ENCODE measurements at regions not wholly inside any gene's neighbourhood (a gene's known extent, or its start where the extent isn't known, plus 50 kb on each side); places are given as distances from the start of the nearest gene placed in this dataset.

DNA sequence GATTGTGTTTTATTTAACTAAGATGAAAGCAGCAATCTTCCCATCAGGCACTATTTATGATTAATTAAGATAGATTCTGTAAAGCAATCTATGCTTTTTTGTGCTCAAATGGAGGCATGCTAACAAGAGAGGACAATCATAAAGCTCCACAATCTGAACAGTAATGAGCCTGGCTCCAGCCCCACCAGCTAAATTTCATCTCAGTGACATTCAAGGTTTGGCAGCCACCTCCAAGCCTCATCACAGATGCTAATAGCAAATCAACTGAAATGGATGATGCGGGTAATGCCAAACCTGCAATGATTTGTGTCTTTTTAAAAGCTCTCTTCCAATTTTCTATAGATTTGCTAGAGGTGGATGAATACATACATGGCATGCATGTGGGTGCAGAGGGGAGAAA, 456.6 kb downstream of the TDRD15 start:
- no peaks in the 10 kb centered on the region; the same call in 1 of the 2 replicates for H3K9me2 ChIP-seq (replicated peaks; ENCODE audit: insufficient read depth, low read length)
- H3K36me3 ChIP-seq (ENCODE audit: low read length) = no peaks in the 10 kb centered on the region
- no peaks in the 10 kb centered on the region for H3K27me3 ChIP-seq (ENCODE audit: low read length)
- H3K79me2 ChIP-seq (ENCODE audit: insufficient read depth, low read length) = no peaks in the 10 kb centered on the region
- H3K4me2 ChIP-seq (ENCODE audit: low read depth, low read length, poor library complexity, severe bottlenecking) = no peak overlapping the region
- H3K4me3 ChIP-seq (ENCODE audit: insufficient read depth, low read length, poor library complexity, severe bottlenecking) = no peak overlapping the region
- H3F3A ChIP-seq (ENCODE audit: insufficient read depth) = no peaks in the 10 kb centered on the region
- H3K9ac ChIP-seq (ENCODE audit: low read length) = no peak overlapping the region
- no peaks in the 10 kb centered on the region for H4K20me1 ChIP-seq (ENCODE audit: low read depth, low read length)
- H2AFZ ChIP-seq (ENCODE audit: low read depth, low read length, severe bottlenecking) = no peak overlapping the region
- H3K9me3 ChIP-seq (ENCODE audit: insufficient read depth, low read length) = no peaks in the 10 kb centered on the region
- TF ChIP-seq, protein P1, sequence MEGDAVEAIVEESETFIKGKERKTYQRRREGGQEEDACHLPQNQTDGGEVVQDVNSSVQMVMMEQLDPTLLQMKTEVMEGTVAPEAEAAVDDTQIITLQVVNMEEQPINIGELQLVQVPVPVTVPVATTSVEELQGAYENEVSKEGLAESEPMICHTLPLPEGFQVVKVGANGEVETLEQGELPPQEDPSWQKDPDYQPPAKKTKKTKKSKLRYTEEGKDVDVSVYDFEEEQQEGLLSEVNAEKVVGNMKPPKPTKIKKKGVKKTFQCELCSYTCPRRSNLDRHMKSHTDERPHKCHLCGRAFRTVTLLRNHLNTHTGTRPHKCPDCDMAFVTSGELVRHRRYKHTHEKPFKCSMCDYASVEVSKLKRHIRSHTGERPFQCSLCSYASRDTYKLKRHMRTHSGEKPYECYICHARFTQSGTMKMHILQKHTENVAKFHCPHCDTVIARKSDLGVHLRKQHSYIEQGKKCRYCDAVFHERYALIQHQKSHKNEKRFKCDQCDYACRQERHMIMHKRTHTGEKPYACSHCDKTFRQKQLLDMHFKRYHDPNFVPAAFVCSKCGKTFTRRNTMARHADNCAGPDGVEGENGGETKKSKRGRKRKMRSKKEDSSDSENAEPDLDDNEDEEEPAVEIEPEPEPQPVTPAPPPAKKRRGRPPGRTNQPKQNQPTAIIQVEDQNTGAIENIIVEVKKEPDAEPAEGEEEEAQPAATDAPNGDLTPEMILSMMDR (IDR thresholded peaks at IDR 0.05; ENCODE audit: insufficient read depth, low read length, poor library complexity, severe bottlenecking) = no peak
- TF ChIP-seq EZH2phosphoT487 (conservative IDR thresholded peaks at IDR 0.05; ENCODE audit: low read length) = no peak
- no peak overlapping the region for H3K27ac ChIP-seq (ENCODE audit: low read depth, low read length)

DNA sequence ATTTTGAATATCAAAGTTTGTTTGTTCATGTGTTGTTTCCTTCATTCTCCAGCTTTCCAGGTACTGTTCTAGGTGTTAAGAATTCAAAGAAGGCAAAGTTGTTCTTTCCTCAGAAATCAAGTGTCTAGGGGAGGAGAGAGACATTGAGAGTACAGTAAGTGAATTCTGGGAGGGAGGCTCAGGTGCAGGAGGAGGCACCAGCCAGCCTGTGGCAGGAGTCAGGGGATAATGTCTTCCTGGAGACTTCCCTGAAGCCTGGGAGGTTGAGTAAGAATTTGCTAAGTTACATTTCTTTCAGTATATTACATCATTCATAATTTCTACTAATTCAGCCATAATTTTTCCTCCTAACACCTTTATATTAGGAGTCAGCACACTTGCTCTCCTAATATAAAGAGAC, 462.1 kb downstream of the TDRD15 start:
- H3K9me3 ChIP-seq (ENCODE audit: insufficient read depth, low read length) = no peaks in the 10 kb centered on the region
- no peaks in the 10 kb centered on the region for H3K27me3 ChIP-seq (ENCODE audit: low read length)
- H3F3A ChIP-seq (ENCODE audit: insufficient read depth) = no peaks in the 10 kb centered on the region
- no peak overlapping the region for H3K9ac ChIP-seq (ENCODE audit: low read length)
- H3K4me3 ChIP-seq (ENCODE audit: insufficient read depth, low read length, poor library complexity, severe bottlenecking) = no peak overlapping the region
- no peaks in the 10 kb centered on the region for H3K36me3 ChIP-seq (ENCODE audit: low read length)
- TF ChIP-seq, protein P1 (IDR thresholded peaks at IDR 0.05; ENCODE audit: insufficient read depth, low read length, poor library complexity, severe bottlenecking) = no peak
- no peak for TF ChIP-seq EZH2phosphoT487 (conservative IDR thresholded peaks at IDR 0.05; ENCODE audit: low read length)
- no peaks in the 10 kb centered on the region for H3K9me2 ChIP-seq (replicated peaks; ENCODE audit: insufficient read depth, low read length)
- no peak overlapping the region for H3K27ac ChIP-seq (ENCODE audit: low read depth, low read length)
- no peaks in the 10 kb centered on the region for H3K79me2 ChIP-seq (ENCODE audit: insufficient read depth, low read length)
- H2AFZ ChIP-seq (ENCODE audit: low read depth, low read length, severe bottlenecking) = no peak overlapping the region
- no peaks in the 10 kb centered on the region for H4K20me1 ChIP-seq (ENCODE audit: low read depth, low read length)
- no peak overlapping the region for H3K4me2 ChIP-seq (ENCODE audit: low read depth, low read length, poor library complexity, severe bottlenecking)

DNA sequence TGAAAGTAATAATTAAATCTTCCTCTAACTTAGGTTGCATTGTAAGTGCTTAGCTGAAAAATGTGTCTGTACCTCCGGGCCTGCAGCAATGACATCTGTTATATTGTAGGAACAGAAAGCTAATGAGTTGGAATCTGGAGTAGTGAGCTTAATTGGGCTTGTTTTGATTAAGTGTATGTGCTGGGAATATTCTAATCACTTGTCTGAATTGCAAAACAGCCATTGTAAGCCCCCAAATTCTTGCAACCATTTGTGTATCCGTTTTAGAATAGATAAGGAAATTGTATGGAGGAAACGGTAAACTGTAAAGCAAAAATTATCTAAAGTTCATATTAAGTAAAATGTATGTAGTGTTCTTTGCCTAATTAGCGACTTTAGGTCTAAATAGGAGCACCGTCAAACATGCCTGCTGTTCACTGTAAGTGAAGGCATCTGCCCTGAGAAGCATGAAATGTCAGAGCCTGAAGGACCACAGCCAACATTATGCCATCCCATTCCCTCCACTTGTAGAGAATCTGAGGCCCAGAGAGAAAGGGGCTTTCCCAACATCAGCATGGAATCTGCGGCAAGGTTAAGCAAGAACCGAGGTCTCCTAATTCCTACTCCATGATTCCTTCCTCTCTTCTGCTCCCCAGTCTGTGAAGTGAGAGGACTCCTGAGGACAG, 466.4 kb downstream of the TDRD15 start:
- no peak overlapping the region for H2AFZ ChIP-seq (ENCODE audit: low read depth, low read length, severe bottlenecking)

More for the DNA sequence above, 466.4 kb downstream of the TDRD15 start:
- no peaks in the 10 kb centered on the region for H3K9me2 ChIP-seq (replicated peaks; ENCODE audit: insufficient read depth, low read length)
- H3K4me2 ChIP-seq (ENCODE audit: low read depth, low read length, poor library complexity, severe bottlenecking) = no peak overlapping the region
- H3K4me3 ChIP-seq (ENCODE audit: insufficient read depth, low read length, poor library complexity, severe bottlenecking) = no peak overlapping the region
- H4K20me1 ChIP-seq (ENCODE audit: low read depth, low read length) = no peaks in the 10 kb centered on the region
- no peaks in the 10 kb centered on the region for H3K36me3 ChIP-seq (ENCODE audit: low read length)
- no peaks in the 10 kb centered on the region for H3K9me3 ChIP-seq (ENCODE audit: insufficient read depth, low read length)
- no peaks in the 10 kb centered on the region for H3F3A ChIP-seq (ENCODE audit: insufficient read depth)
- H3K27me3 ChIP-seq (ENCODE audit: low read length) = no peaks in the 10 kb centered on the region
- H3K79me2 ChIP-seq (ENCODE audit: insufficient read depth, low read length) = no peaks in the 10 kb centered on the region
- H3K9ac ChIP-seq (ENCODE audit: low read length) = no peak overlapping the region
- TF ChIP-seq, protein P1 (IDR thresholded peaks at IDR 0.05; ENCODE audit: insufficient read depth, low read length, poor library complexity, severe bottlenecking) = no peak
- no peak for TF ChIP-seq EZH2phosphoT487 (conservative IDR thresholded peaks at IDR 0.05; ENCODE audit: low read length)
- no peak overlapping the region for H3K27ac ChIP-seq (ENCODE audit: low read depth, low read length)
